Type B pancreatic cell (in vitro differentiated cells): ENCODE measurements at regions not wholly inside any gene's neighbourhood (a gene's known extent, or its start where the extent isn't known, plus 50 kb on each side); places are given as distances from the start of the nearest gene placed in this dataset.

ENCODE experiments used
- DNase-seq: peaks from one replicate; pipeline ENCODE4 v3.0.0; 2021; ENCODE audit warnings: mixed read lengths; ENCODE audit not compliant: unreplicated experiment; ENCODE audit errors: extremely low spot score
- H3K27ac Mint-ChIP-seq: 2 replicates; pipeline ENCODE4 v1.8.0; 2021; ENCODE audit warnings: mild to moderate bottlenecking, mixed read lengths
- H3K27me3 Mint-ChIP-seq: 2 replicates; pipeline ENCODE4 v1.8.0; 2021; ENCODE audit warnings: mixed read lengths
- H3K36me3 Mint-ChIP-seq: 2 replicates; pipeline ENCODE4 v1.8.0; 2021; ENCODE audit warnings: mixed read lengths
- H3K4me1 Mint-ChIP-seq: one replicate; pipeline ENCODE4 v1.8.0; 2021; ENCODE audit warnings: mixed read lengths; ENCODE audit not compliant: unreplicated experiment
- H3K4me3 Mint-ChIP-seq: 2 replicates; pipeline ENCODE4 v1.8.0; 2021; ENCODE audit warnings: mild to moderate bottlenecking, mixed read lengths
- H3K9me3 Mint-ChIP-seq: 2 replicates; pipeline ENCODE4 v1.8.0; 2021; ENCODE audit warnings: mixed read lengths
- CTCF ChIP-seq: fragments of 200-600 bp; sonication (generic); conservative IDR thresholded peaks from 2 replicates; pipeline ENCODE4 v1.5.0; 2021; ENCODE audit warnings: antibody characterized with exemption, mild to moderate bottlenecking

GRCh38 chr9:105930011-105930627 lies 235.8 kb downstream of the TMEM38B start:
- no peak for DNase-seq
- H3K4me1 Mint-ChIP-seq: no peaks in the 10 kb centered on the region
- H3K27ac Mint-ChIP-seq: no peak overlapping the region
- peaks cover 2% of the 10 kb centered on the region for H3K27me3 Mint-ChIP-seq
- H3K9me3 Mint-ChIP-seq: peaks cover 4% of the 10 kb centered on the region
- H3K36me3 Mint-ChIP-seq: no peaks in the 10 kb centered on the region
- H3K4me3 Mint-ChIP-seq: no peak overlapping the region
- no peak for TF ChIP-seq CTCF

GRCh38 chr9:105932276-105932675 lies 237.9 kb downstream of the TMEM38B start:
- no peak for TF ChIP-seq CTCF
- H3K27me3 Mint-ChIP-seq: no peaks in the 10 kb centered on the region
- H3K4me1 Mint-ChIP-seq: no peaks in the 10 kb centered on the region
- H3K27ac Mint-ChIP-seq: no peak overlapping the region
- H3K4me3 Mint-ChIP-seq: no peak overlapping the region
- no peak for DNase-seq
- H3K9me3 Mint-ChIP-seq: peaks cover 4% of the 10 kb centered on the region
- no peaks in the 10 kb centered on the region for H3K36me3 Mint-ChIP-seq

GRCh38 chr9:105950448-105950847 lies 256.1 kb downstream of the TMEM38B start:
- no peaks in the 10 kb centered on the region for H3K27me3 Mint-ChIP-seq
- peaks cover 18% of the 10 kb centered on the region for H3K9me3 Mint-ChIP-seq
- no peaks in the 10 kb centered on the region for H3K36me3 Mint-ChIP-seq
- no peak for DNase-seq
- no peak overlapping the region for H3K27ac Mint-ChIP-seq
- no peak overlapping the region for H3K4me3 Mint-ChIP-seq
- no peaks in the 10 kb centered on the region for H3K4me1 Mint-ChIP-seq
- TF ChIP-seq CTCF: no peak

- Mint-ChIP-seq H3K4me3 (no peak overlapping the region), H3K36me3 (no peaks in the 10 kb centered on the region), H3K9me3 (peaks cover 18% of the 10 kb centered on the region), H3K27me3 (no peaks in the 10 kb centered on the region), H3K27ac (no peak overlapping the region), H3K4me1 (no peaks in the 10 kb centered on the region)
- no peak for DNase-seq
- TF ChIP-seq CTCF: no peak
These were observed 256.6 kb downstream of the TMEM38B start for GRCh38 chr9:105950894-105951293.

GRCh38 chr9:105954517-105954916 lies 260.2 kb downstream of the TMEM38B start:
- H3K27ac Mint-ChIP-seq: no peak overlapping the region
- H3K4me3 Mint-ChIP-seq: no peak overlapping the region
- no peaks in the 10 kb centered on the region for H3K27me3 Mint-ChIP-seq
- H3K4me1 Mint-ChIP-seq: peaks cover 11% of the 10 kb centered on the region
- H3K9me3 Mint-ChIP-seq: peaks cover 5% of the 10 kb centered on the region
- no peak for TF ChIP-seq CTCF
- no peak for DNase-seq
- H3K36me3 Mint-ChIP-seq: no peaks in the 10 kb centered on the region

GRCh38 chr9:105957830-105958229 lies 263.5 kb downstream of the TMEM38B start:
- H3K27me3 Mint-ChIP-seq: no peaks in the 10 kb centered on the region
- H3K36me3 Mint-ChIP-seq: no peaks in the 10 kb centered on the region
- no peak overlapping the region for H3K27ac Mint-ChIP-seq
- peaks cover 17% of the 10 kb centered on the region for H3K4me1 Mint-ChIP-seq
- H3K4me3 Mint-ChIP-seq: no peak overlapping the region
- peaks cover 5% of the 10 kb centered on the region for H3K9me3 Mint-ChIP-seq
- TF ChIP-seq CTCF: no peak
- no peak for DNase-seq
